GM18502 (cell line): ENCODE measurements at regions not wholly inside any gene's neighbourhood (a gene's known extent, or its start where the extent isn't known, plus 50 kb on each side); places are given as distances from the start of the nearest gene placed in this dataset.
"Not testable (repeated sequence)": the region's sequence is repeated elsewhere in the genome, so short reads cannot be mapped to it uniquely, and the experiment has no call there.

ENCODE experiments used
- ATAC-seq: cut with Tn5 transposase; IDR thresholded peaks from one replicate; pipeline ENCODE4 v1.9.1; 2021; ENCODE audit warnings: mild to moderate bottlenecking; ENCODE audit not compliant: unreplicated experiment, poor library complexity

- no peak for ATAC-seq
These were observed 384.0 kb downstream of the RPS24 start for GRCh38 chr10:78417425-78418370.

DNA sequence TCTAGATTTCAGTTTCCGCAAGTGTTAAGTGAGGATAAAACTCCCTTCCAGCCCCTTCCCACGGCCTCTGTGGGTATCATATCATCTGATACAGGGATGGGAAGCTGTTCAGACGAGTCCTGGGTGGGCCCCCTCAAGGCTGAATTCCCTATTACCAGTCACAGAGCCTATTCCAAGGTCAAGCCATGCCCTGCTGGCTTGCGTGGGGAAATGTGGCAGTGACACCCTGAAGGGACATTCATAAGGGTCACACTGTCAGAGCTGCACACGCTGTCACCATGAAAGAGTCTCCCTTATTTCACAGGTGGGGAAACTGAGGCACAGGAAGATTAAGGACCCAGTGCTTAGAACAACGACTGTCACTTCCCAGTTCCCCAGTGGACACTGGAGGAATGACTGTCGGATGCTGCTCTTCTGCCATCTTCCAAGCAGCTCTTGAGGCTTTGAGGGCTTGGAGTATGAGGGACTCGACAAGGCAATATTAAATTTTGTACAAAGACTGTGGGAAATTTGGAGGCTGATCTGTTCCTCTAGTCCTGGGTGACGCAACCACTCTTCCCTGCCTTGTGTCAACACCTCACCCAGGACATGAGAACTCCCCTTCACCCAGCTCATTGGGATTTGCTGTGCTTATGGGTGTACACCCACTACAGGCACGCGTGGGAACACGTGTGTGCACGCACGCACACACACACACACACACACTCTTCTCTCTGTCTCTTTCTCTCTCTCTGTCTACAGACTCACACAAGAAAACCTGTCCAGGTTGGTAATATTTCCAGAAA is 386.0 kb downstream of the RPS24 start:
- no peak for ATAC-seq

DNA sequence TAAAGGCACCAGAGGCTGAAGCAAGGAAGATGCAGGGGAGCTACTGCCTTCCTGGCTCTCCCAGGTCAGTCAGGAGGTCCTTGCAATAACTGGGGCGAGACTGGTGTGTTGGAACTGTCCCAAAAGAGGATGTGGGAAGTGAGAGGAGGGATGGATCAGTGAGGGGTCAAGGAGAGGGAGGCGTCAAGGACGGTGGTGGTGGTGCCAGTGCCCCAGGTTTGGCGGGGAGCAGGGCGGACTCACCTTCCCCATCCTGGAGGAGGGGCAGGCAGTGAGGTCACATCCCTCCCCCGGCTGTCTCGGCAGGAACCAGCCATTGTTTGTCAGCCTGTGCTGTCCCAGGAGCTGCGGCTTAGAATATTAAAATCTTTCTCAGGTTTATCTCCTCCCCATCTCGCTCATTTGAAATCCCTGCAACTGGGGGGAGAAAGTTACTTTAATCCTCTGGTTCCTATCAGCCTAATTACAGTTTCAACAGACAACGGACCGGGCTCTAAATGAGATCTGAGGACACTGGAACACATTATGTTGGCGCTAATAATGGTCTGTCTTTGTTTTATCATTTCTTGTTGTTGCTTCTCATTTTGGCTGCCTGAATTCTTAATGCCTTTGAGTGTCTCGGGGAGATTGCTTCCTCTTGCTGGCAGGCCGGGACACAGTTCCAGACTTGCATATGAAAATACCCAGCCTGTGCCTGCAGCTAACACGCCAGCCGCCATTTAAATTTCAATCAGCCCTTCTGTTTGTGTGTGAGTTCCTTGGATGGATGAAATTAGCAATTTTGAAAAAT is 387.5 kb downstream of the RPS24 start:
- ATAC-seq: no peak

- not testable (repeated sequence) for ATAC-seq
These were observed 390.4 kb downstream of the RPS24 start for GRCh38 chr10:78424050-78424449.

- no peak for ATAC-seq
These were observed 391.1 kb downstream of the RPS24 start for GRCh38 chr10:78424723-78425122.

DNA sequence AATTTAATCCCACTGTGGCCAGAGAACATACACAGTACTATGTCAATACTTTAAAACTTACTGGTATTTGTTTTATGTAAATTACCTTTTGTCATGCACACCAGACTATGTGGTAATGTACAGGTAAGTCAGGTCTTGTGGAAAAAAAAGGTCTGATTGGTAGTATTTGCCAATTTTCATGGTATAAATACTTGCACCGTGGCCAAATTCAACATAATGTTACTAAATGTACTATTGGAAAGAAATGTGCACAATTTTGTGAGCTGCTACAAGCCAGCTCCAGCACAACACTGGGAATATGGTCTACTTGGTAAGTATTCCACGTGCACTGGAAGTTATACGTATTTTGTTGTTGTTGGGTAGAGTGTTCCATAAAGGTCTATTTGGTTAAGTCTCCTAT is 392.5 kb downstream of the RPS24 start:
- ATAC-seq: no peak

- ATAC-seq: no peak
These were observed 393.9 kb downstream of the RPS24 start for GRCh38 chr10:78427497-78428031.

DNA sequence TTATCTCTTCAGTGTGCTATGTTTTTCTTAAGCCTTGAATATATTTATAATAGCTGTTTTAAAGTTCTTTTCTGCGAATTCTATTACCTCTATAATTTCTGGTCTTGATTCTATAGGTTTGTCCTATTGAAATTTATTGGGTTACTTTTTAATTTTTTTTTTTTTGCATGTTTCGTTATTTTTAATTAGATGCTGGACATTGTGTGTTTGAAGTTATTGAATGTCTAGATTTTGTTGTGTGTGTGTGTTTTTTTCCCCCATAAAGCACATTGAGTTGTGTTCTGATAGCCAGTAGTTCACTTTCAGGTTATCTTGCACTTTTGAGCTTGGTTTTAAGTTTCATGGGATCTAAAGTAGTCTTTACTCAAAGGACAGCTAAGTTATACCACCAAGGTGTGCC is 394.9 kb downstream of the RPS24 start:
- ATAC-seq: no peak

GRCh38 chr10:78429984-78430383 is 396.3 kb downstream of the RPS24 start:
- ATAC-seq: no peak

DNA sequence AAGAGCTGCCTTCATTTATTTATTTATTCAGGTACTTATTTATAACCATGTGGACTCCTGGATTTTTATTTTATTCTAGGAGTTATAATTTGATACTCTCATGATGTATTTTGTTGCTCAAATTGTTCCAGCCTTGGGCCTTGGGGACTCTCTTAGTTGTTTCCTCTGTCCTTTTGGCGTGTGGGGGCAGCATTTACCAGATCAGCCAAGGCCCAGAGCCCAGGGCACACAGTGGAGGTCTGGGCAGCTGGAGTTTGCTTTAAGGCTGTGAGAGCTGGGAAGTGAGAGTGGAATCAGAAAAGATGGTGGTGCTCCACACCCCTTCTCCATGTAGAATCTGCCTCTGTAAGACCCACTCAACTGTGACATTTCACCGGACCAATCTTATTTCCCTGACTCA is 398.9 kb downstream of the RPS24 start:
- no peak for ATAC-seq

- no peak for ATAC-seq
These were observed 399.5 kb downstream of the RPS24 start for GRCh38 chr10:78433076-78433595.

- ATAC-seq: no peak
These were observed 400.3 kb downstream of the RPS24 start for GRCh38 chr10:78433766-78434535.

- no peak for ATAC-seq
These were observed 401.2 kb downstream of the RPS24 start for GRCh38 chr10:78434886-78435285.

- ATAC-seq: no peak
These were observed 402.0 kb downstream of the RPS24 start for GRCh38 chr10:78435484-78436221.

DNA sequence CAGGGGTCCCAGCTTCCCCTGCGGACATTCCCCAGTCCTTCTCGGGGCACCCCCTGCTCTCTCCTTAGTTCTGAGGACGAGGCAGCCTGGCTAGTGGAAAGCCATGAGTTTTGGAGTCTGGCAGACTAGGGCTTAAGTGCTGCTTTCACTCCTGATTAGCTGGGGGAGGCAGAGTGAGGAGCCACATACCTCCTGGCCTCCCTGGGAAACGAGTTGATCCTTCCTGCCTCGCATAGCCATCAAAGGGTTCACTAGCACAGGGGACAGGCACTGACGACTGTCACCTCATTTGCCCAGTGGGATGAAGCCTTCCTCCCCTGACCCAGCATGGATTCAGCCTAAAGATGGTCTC is 402.5 kb downstream of the RPS24 start:
- no peak for ATAC-seq

DNA sequence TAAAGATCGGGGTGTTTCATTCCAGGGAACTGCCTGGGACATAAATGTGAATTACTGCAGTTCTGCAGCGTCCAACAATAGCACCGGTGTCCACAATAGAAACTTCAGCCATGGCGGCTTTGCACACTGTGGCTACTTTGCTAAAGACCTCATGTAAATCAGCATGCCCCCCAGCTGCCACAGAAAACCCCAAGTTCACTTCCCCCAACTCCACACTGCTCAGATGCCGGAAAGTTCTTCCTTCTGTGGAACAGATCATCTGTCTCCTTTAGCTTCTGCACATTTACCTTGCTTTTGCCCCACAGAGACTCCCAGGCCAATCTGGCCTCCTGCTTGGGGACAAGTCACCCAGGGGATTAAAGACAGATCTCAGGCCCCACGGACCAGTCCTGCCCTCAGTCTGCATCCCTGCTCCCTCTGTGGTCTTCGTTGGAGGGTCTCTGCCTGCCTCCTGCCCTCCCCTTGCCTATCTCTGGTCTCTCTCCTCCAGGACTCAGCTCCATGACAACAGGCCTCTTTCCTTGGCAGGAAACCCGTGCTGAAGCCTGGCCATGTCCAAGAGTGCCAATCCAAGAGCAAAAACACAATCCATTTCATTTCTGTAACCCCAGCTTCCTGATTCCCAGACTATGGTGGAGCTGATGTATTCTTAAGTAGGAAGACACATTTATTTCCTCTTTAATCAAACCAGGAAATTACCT is 403.2 kb downstream of the RPS24 start:
- no peak for ATAC-seq

- no peak for ATAC-seq
These were observed 403.7 kb downstream of the RPS24 start for GRCh38 chr10:78437407-78437768.
